ENCODE measurements at regions not wholly inside any gene's neighbourhood (a gene's known extent, or its start where the extent isn't known, plus 50 kb on each side); places are given as distances from the start of the nearest gene placed in this dataset.
A peak's percentile ranks its signal among the peaks of the same experiment; 100 is the strongest.

DNA sequence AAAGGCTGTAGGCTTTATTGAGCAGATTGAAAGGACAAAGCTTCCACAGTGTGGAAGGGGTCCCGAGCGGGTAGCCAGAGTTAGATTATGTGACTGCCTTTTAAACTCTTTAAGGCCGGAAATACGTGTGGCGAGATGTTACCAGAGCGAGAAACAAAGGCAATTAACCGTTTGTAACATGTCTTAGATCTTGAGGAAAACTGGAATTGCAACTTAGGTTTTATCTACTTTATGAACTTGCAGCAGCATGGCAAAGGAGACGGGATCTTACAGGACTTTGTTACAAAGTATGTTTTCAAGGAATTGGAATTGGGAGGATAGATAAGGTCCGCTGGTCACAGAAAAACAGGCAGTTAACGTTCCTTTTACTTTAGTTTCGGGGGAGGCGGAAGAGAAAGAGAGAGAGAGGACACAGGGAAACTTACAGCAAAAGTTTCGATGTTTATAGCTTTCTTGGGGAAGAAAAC, 594.7 kb upstream of the ADGRB3 start (continued):
- TF ChIP-seq ATF1 (CRISPR knock-in tag; IDR thresholded peaks at IDR 0.05) (no peak), ATF1 (tag; IDR thresholded peaks at IDR 0.05) (peak; percentile 63), POLR2B (IDR thresholded peaks at IDR 0.05; ENCODE audit: low read depth, partially characterized antibody) (no peak), SETDB1 (IDR thresholded peaks at IDR 0.05; ENCODE audit: low read length) (no peak), CTBP1 (IDR thresholded peaks at IDR 0.05; ENCODE audit: borderline replicate concordance) (no peak), PHF21A (IDR thresholded peaks at IDR 0.05; ENCODE audit: borderline replicate concordance, low read depth) (no peak), ZNF12 (CRISPR knock-in tag; IDR thresholded peaks at IDR 0.05) (no peak), ZEB2 (IDR thresholded peaks at IDR 0.05) (no peak), ZNF445 (CRISPR knock-in tag; IDR thresholded peaks at IDR 0.05; ENCODE audit: low read depth) (no peak), GABPB1 (CRISPR knock-in tag; IDR thresholded peaks at IDR 0.05) (0 out of 2 replicates have a peak, but pooled peaks have one; percentile 16), PPARD (CRISPR knock-in tag; IDR thresholded peaks at IDR 0.05) (no peak), ZNF311 (CRISPR knock-in tag; IDR thresholded peaks at IDR 0.05) (no peak)
- TF ChIP-seq, protein P1, sequence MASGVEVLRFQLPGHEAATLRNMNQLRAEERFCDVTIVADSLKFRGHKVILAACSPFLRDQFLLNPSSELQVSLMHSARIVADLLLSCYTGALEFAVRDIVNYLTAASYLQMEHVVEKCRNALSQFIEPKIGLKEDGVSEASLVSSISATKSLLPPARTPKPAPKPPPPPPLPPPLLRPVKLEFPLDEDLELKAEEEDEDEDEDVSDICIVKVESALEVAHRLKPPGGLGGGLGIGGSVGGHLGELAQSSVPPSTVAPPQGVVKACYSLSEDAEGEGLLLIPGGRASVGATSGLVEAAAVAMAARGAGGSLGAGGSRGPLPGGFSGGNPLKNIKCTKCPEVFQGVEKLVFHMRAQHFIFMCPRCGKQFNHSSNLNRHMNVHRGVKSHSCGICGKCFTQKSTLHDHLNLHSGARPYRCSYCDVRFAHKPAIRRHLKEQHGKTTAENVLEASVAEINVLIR (CRISPR knock-in tag; IDR thresholded peaks at IDR 0.05): 0 out of 2 replicates have a peak, but pooled peaks have one; percentile 10
- TF ChIP-seq, protein P2, sequence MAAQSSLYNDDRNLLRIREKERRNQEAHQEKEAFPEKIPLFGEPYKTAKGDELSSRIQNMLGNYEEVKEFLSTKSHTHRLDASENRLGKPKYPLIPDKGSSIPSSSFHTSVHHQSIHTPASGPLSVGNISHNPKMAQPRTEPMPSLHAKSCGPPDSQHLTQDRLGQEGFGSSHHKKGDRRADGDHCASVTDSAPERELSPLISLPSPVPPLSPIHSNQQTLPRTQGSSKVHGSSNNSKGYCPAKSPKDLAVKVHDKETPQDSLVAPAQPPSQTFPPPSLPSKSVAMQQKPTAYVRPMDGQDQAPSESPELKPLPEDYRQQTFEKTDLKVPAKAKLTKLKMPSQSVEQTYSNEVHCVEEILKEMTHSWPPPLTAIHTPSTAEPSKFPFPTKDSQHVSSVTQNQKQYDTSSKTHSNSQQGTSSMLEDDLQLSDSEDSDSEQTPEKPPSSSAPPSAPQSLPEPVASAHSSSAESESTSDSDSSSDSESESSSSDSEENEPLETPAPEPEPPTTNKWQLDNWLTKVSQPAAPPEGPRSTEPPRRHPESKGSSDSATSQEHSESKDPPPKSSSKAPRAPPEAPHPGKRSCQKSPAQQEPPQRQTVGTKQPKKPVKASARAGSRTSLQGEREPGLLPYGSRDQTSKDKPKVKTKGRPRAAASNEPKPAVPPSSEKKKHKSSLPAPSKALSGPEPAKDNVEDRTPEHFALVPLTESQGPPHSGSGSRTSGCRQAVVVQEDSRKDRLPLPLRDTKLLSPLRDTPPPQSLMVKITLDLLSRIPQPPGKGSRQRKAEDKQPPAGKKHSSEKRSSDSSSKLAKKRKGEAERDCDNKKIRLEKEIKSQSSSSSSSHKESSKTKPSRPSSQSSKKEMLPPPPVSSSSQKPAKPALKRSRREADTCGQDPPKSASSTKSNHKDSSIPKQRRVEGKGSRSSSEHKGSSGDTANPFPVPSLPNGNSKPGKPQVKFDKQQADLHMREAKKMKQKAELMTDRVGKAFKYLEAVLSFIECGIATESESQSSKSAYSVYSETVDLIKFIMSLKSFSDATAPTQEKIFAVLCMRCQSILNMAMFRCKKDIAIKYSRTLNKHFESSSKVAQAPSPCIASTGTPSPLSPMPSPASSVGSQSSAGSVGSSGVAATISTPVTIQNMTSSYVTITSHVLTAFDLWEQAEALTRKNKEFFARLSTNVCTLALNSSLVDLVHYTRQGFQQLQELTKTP (IDR thresholded peaks at IDR 0.05; ENCODE audit: low read depth in 1 of 2, partially characterized antibody in 2 of 2): peak; percentile 86 to 93
- TF ChIP-seq, protein P3, sequence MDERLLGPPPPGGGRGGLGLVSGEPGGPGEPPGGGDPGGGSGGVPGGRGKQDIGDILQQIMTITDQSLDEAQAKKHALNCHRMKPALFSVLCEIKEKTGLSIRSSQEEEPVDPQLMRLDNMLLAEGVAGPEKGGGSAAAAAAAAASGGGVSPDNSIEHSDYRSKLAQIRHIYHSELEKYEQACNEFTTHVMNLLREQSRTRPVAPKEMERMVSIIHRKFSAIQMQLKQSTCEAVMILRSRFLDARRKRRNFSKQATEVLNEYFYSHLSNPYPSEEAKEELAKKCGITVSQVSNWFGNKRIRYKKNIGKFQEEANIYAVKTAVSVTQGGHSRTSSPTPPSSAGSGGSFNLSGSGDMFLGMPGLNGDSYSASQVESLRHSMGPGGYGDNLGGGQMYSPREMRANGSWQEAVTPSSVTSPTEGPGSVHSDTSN (CRISPR knock-in tag; IDR thresholded peaks at IDR 0.05; ENCODE audit: low read depth): no peak
- TF ChIP-seq, protein P3 (tag; conservative IDR thresholded peaks at IDR 0.05; ENCODE audit: low read depth): no peak

Measured in K562 (cell line).